ENCODE measurements at regions not wholly inside any gene's neighbourhood (a gene's known extent, or its start where the extent isn't known, plus 50 kb on each side); places are given as distances from the start of the nearest gene placed in this dataset.

DNA sequence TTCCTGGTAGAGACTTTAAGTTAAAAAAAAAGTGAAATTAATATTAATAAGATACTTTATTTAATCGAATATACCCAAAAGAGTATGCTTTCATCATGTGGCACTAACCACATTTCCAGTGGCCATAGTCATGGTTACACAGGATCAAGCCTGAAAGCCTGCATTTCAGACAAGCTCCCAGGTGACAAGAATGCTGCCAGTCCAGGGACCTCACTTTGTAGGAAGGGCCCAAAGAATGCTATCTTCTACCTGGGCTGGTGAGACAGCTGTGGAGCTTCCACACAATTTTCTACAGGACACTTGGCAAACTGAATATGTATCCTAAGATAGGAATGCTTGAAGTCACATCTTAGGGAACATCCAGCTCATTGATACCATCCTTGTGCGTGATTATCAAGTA lies 203.8 kb downstream of the AUH start:
- DNase-seq: no peak
- WGBS, 4 donors: 83 to 92% (median 89%) methylated on average over 2 of the region's 2 CpGs
- Histone ChIP-seq H3K4me3 (no peak overlapping the region), H3K36me3 (replicated peaks in 1 of 2) (no peaks in the 10 kb centered on the region), H3K9me3 (replicated peaks in 1 of 3) (no peaks in the 10 kb centered on the region), H3K27ac (no peak overlapping the region), H3K27me3 (no peaks in the 10 kb centered on the region), H3K4me1 (replicated peaks in 1 of 2) (peaks cover 0 to 5% of the 10 kb centered on the region in 2 donors)
- TF ChIP-seq, protein P1, sequence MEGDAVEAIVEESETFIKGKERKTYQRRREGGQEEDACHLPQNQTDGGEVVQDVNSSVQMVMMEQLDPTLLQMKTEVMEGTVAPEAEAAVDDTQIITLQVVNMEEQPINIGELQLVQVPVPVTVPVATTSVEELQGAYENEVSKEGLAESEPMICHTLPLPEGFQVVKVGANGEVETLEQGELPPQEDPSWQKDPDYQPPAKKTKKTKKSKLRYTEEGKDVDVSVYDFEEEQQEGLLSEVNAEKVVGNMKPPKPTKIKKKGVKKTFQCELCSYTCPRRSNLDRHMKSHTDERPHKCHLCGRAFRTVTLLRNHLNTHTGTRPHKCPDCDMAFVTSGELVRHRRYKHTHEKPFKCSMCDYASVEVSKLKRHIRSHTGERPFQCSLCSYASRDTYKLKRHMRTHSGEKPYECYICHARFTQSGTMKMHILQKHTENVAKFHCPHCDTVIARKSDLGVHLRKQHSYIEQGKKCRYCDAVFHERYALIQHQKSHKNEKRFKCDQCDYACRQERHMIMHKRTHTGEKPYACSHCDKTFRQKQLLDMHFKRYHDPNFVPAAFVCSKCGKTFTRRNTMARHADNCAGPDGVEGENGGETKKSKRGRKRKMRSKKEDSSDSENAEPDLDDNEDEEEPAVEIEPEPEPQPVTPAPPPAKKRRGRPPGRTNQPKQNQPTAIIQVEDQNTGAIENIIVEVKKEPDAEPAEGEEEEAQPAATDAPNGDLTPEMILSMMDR (IDR thresholded peaks at IDR 0.05): no peak
- no peak for TF ChIP-seq POLR2A (IDR thresholded peaks at IDR 0.05)
- intact Hi-C loops (cut with DNase I): no loop called here

DNA sequence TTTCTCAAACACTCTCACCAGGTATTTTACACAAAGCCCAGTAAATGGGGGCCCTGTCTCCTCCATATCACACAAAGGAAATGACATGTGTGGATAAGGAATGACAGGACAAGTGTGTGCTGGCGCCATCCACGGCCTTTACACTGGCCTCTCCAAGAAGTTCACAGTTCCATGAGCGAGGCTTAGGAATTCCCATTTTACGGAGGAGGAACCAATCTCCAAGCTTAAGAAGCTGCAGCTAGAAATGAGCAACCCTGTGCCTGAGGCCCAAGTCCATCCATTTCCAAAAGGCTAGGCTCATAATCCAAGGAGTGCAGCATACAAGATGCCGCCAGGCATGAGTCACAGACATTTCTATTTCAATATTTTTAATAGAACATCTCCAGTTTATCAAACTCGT lies 203.4 kb downstream of the AUH start:
- 79 to 81% (median 80%) methylated on average over 6 of the region's 6 CpGs for WGBS, 4 donors

GRCh38 chr9:91158946-91159345 lies 202.8 kb downstream of the AUH start:
- H3K27ac ChIP-seq: peak overlapping the region in 1 of 5 donors; percentile 49
- no peaks in the 10 kb centered on the region for H3K36me3 ChIP-seq (replicated peaks in 1 of 2)
- no peak for DNase-seq
- peaks cover 0 to 5% of the 10 kb centered on the region in 2 donors for H3K4me1 ChIP-seq (replicated peaks in 1 of 2)
- no peaks in the 10 kb centered on the region for H3K9me3 ChIP-seq (replicated peaks in 1 of 3)
- no peak for TF ChIP-seq POLR2A (IDR thresholded peaks at IDR 0.05)
- TF ChIP-seq, protein P1 (IDR thresholded peaks at IDR 0.05): no peak
- H3K27me3 ChIP-seq: no peaks in the 10 kb centered on the region
- intact Hi-C loops (cut with DNase I): no loop called here
- no peak overlapping the region for H3K4me3 ChIP-seq
- 76 to 91% (median 83%) methylated on average over 3 of the region's 3 CpGs for WGBS, 4 donors

More for the DNA sequence above, 203.4 kb downstream of the AUH start:
- intact Hi-C loops (cut with DNase I): no loop called here
- TF ChIP-seq, protein P1 (IDR thresholded peaks at IDR 0.05): no peak
- no peak for TF ChIP-seq POLR2A (IDR thresholded peaks at IDR 0.05)
- H3K36me3 ChIP-seq (replicated peaks in 1 of 2): no peaks in the 10 kb centered on the region
- H3K27ac ChIP-seq: no peak overlapping the region
- no peak for DNase-seq
- H3K4me3 ChIP-seq: no peak overlapping the region
- no peaks in the 10 kb centered on the region for H3K9me3 ChIP-seq (replicated peaks in 1 of 3)
- H3K4me1 ChIP-seq (replicated peaks in 1 of 2): peaks cover 0 to 5% of the 10 kb centered on the region in 2 donors
- H3K27me3 ChIP-seq: no peaks in the 10 kb centered on the region

DNA sequence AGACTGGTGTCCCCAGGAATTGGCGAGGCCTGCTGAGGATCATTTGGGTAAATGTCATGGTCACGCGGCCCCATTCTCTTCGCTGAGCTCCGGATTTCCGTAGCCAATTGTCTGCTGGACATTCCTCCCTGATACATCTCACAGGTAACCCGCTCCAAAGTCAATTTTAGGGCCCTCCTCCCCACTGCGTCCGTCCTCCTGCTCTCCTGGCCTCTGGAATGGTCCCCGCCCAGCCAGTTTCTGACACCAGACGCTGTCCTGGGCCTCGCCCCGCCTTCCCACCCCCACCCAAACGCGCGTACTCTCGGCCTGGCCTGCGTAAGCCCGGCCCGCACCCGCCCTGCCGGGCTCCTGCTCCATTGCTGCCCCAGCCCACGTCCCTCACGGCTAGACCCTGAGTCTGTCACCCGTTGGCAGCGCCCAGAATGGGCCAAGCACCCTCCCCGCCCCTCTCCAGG lies 202.0 kb downstream of the AUH start:
- no peaks in the 10 kb centered on the region for H3K9me3 ChIP-seq (replicated peaks in 1 of 3)
- H3K27me3 ChIP-seq: no peaks in the 10 kb centered on the region
- TF ChIP-seq POLR2A (IDR thresholded peaks at IDR 0.05): peak in 1 of 2 donors; percentile 34
- TF ChIP-seq, protein P1 (IDR thresholded peaks at IDR 0.05): no peak
- 27 to 63% (median 55%) methylated on average over 13 to 27 of the region's 27 CpGs for WGBS, 4 donors
- H3K4me3 ChIP-seq: peak overlapping the region in 1 of 4 donors; percentile 17
- H3K4me1 ChIP-seq (replicated peaks in 1 of 2): peaks cover 0 to 9% of the 10 kb centered on the region in 2 donors
- peak overlapping the region in 2 of 5 donors; percentile 49 to 63 for H3K27ac ChIP-seq
- H3K36me3 ChIP-seq (replicated peaks in 1 of 2): no peaks in the 10 kb centered on the region
- intact Hi-C loops (cut with DNase I): no loop called here
- peak in 6 of 7 donors; percentile 41 to 67 (median 48) for DNase-seq
